ENCODE measurements at regions not wholly inside any gene's neighbourhood (a gene's known extent, or its start where the extent isn't known, plus 50 kb on each side); places are given as distances from the start of the nearest gene placed in this dataset.

DNA sequence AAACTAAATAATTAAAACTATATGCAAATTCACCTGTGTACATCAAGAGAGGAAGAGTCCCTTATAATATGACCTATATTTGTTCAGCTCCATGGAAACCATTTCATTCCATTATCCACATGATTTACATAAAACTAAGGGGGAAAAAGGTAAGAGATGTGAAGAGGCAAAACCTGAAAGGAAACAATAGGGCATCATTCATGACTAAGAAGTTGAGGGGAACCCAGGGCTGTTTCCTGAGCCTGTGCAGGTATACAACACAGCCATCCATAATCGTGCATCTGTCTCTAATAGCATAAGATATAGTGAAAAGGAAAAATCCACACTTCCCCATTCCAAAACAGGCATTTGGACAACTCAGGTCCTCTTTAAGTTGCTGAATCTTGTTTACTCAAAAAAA, 151.3 kb downstream of the NR4A2 start:
- Histone ChIP-seq H3K36me3 (ENCODE audit: insufficient read depth) (no peaks in the 10 kb centered on the region), H3K9me2 (ENCODE audit: insufficient read depth) (no peaks in the 10 kb centered on the region), H3K79me2 (replicated peaks; ENCODE audit: insufficient read depth) (no peaks in the 10 kb centered on the region), H3K4me3 (no peak overlapping the region), H4K20me1 (replicated peaks; ENCODE audit: insufficient read depth) (no peaks in the 10 kb centered on the region), H3K4me1 (ENCODE audit: insufficient read depth) (peaks cover 17% of the 10 kb centered on the region), H2AFZ (no peak overlapping the region), H3K27ac (ENCODE audit: low read depth) (no peak overlapping the region), H3F3A (replicated peaks; ENCODE audit: low read depth) (no peaks in the 10 kb centered on the region), H3K27me3 (ENCODE audit: insufficient read depth) (no peaks in the 10 kb centered on the region), H3K4me2 (no peak overlapping the region)
- H3K4me1 Mint-ChIP-seq = peaks cover 18% of the 10 kb centered on the region; the same call in 2 of the 3 replicates
- DNase-seq (ENCODE audit: low spot score) (peak; percentile 18), ATAC-seq (no peak)
- no peaks in the 10 kb centered on the region for H3K27me3 Mint-ChIP-seq (ENCODE audit: insufficient read depth, low read depth, poor library complexity)
- H3K9me3 Mint-ChIP-seq = no peaks in the 10 kb centered on the region
- no peaks in the 10 kb centered on the region for H3K36me3 Mint-ChIP-seq (ENCODE audit: low read depth)
- H3K4me3 Mint-ChIP-seq = no peak overlapping the region
- TF ChIP-seq, protein P1, sequence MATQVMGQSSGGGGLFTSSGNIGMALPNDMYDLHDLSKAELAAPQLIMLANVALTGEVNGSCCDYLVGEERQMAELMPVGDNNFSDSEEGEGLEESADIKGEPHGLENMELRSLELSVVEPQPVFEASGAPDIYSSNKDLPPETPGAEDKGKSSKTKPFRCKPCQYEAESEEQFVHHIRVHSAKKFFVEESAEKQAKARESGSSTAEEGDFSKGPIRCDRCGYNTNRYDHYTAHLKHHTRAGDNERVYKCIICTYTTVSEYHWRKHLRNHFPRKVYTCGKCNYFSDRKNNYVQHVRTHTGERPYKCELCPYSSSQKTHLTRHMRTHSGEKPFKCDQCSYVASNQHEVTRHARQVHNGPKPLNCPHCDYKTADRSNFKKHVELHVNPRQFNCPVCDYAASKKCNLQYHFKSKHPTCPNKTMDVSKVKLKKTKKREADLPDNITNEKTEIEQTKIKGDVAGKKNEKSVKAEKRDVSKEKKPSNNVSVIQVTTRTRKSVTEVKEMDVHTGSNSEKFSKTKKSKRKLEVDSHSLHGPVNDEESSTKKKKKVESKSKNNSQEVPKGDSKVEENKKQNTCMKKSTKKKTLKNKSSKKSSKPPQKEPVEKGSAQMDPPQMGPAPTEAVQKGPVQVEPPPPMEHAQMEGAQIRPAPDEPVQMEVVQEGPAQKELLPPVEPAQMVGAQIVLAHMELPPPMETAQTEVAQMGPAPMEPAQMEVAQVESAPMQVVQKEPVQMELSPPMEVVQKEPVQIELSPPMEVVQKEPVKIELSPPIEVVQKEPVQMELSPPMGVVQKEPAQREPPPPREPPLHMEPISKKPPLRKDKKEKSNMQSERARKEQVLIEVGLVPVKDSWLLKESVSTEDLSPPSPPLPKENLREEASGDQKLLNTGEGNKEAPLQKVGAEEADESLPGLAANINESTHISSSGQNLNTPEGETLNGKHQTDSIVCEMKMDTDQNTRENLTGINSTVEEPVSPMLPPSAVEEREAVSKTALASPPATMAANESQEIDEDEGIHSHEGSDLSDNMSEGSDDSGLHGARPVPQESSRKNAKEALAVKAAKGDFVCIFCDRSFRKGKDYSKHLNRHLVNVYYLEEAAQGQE (IDR thresholded peaks at IDR 0.05; ENCODE audit: unreplicated experiment) = no peak
- TF ChIP-seq EZH2 (IDR thresholded peaks at IDR 0.05; ENCODE audit: low read depth, unreplicated experiment) = no peak
- no peak for TF ChIP-seq CREB1 (CRISPR knock-in tag; IDR thresholded peaks at IDR 0.05; ENCODE audit: low read depth)
- TF ChIP-seq, protein P2, sequence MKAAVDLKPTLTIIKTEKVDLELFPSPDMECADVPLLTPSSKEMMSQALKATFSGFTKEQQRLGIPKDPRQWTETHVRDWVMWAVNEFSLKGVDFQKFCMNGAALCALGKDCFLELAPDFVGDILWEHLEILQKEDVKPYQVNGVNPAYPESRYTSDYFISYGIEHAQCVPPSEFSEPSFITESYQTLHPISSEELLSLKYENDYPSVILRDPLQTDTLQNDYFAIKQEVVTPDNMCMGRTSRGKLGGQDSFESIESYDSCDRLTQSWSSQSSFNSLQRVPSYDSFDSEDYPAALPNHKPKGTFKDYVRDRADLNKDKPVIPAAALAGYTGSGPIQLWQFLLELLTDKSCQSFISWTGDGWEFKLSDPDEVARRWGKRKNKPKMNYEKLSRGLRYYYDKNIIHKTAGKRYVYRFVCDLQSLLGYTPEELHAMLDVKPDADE (IDR thresholded peaks at IDR 0.05) = no peak
- TF ChIP-seq STAT1 (IDR thresholded peaks at IDR 0.05; ENCODE audit: unreplicated experiment) = no peak
- TF ChIP-seq POLR2AphosphoS5 (IDR thresholded peaks at IDR 0.05; ENCODE audit: low read depth) = no peak
- no peak for TF ChIP-seq ZNF331 (CRISPR knock-in tag; IDR thresholded peaks at IDR 0.05; ENCODE audit: low read depth)
- no peak for TF ChIP-seq JUNB (IDR thresholded peaks at IDR 0.05; ENCODE audit: unreplicated experiment)
- no peak for TF ChIP-seq EZH2phosphoT487 (IDR thresholded peaks at IDR 0.05; ENCODE audit: unreplicated experiment)
- TF ChIP-seq, protein P3, sequence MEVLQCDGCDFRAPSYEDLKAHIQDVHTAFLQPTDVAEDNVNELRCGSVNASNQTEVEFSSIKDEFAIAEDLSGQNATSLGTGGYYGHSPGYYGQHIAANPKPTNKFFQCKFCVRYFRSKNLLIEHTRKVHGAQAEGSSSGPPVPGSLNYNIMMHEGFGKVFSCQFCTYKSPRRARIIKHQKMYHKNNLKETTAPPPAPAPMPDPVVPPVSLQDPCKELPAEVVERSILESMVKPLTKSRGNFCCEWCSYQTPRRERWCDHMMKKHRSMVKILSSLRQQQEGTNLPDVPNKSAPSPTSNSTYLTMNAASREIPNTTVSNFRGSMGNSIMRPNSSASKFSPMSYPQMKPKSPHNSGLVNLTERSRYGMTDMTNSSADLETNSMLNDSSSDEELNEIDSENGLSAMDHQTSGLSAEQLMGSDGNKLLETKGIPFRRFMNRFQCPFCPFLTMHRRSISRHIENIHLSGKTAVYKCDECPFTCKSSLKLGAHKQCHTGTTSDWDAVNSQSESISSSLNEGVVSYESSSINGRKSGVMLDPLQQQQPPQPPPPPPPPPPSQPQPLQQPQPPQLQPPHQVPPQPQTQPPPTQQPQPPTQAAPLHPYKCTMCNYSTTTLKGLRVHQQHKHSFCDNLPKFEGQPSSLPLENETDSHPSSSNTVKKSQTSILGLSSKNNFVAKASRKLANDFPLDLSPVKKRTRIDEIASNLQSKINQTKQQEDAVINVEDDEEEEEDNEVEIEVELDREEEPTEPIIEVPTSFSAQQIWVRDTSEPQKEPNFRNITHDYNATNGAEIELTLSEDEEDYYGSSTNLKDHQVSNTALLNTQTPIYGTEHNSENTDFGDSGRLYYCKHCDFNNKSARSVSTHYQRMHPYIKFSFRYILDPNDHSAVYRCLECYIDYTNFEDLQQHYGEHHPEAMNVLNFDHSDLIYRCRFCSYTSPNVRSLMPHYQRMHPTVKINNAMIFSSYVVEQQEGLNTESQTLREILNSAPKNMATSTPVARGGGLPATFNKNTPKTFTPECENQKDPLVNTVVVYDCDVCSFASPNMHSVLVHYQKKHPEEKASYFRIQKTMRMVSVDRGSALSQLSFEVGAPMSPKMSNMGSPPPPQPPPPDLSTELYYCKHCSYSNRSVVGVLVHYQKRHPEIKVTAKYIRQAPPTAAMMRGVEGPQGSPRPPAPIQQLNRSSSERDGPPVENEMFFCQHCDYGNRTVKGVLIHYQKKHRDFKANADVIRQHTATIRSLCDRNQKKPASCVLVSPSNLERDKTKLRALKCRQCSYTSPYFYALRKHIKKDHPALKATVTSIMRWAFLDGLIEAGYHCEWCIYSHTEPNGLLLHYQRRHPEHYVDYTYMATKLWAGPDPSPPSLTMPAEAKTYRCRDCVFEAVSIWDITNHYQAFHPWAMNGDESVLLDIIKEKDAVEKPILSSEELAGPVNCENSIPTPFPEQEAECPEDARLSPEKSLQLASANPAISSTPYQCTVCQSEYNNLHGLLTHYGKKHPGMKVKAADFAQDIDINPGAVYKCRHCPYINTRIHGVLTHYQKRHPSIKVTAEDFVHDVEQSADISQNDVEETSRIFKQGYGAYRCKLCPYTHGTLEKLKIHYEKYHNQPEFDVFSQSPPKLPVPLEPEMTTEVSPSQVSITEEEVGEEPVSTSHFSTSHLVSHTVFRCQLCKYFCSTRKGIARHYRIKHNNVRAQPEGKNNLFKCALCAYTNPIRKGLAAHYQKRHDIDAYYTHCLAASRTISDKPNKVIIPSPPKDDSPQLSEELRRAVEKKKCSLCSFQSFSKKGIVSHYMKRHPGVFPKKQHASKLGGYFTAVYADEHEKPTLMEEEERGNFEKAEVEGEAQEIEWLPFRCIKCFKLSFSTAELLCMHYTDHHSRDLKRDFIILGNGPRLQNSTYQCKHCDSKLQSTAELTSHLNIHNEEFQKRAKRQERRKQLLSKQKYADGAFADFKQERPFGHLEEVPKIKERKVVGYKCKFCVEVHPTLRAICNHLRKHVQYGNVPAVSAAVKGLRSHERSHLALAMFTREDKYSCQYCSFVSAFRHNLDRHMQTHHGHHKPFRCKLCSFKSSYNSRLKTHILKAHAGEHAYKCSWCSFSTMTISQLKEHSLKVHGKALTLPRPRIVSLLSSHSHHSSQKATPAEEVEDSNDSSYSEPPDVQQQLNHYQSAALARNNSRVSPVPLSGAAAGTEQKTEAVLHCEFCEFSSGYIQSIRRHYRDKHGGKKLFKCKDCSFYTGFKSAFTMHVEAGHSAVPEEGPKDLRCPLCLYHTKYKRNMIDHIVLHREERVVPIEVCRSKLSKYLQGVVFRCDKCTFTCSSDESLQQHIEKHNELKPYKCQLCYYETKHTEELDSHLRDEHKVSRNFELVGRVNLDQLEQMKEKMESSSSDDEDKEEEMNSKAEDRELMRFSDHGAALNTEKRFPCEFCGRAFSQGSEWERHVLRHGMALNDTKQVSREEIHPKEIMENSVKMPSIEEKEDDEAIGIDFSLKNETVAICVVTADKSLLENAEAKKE (CRISPR knock-in tag; IDR thresholded peaks at IDR 0.05) = no peak
- TF ChIP-seq ZNF114 (CRISPR knock-in tag; IDR thresholded peaks at IDR 0.05) = no peak
- TF ChIP-seq, protein P4, sequence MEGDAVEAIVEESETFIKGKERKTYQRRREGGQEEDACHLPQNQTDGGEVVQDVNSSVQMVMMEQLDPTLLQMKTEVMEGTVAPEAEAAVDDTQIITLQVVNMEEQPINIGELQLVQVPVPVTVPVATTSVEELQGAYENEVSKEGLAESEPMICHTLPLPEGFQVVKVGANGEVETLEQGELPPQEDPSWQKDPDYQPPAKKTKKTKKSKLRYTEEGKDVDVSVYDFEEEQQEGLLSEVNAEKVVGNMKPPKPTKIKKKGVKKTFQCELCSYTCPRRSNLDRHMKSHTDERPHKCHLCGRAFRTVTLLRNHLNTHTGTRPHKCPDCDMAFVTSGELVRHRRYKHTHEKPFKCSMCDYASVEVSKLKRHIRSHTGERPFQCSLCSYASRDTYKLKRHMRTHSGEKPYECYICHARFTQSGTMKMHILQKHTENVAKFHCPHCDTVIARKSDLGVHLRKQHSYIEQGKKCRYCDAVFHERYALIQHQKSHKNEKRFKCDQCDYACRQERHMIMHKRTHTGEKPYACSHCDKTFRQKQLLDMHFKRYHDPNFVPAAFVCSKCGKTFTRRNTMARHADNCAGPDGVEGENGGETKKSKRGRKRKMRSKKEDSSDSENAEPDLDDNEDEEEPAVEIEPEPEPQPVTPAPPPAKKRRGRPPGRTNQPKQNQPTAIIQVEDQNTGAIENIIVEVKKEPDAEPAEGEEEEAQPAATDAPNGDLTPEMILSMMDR (conservative IDR thresholded peaks at IDR 0.05; ENCODE audit: low read depth in 2 of 2) = no peak
- H3K27ac Mint-ChIP-seq = no peak overlapping the region; the same call in 1 of the 2 replicates

All from GM23338 (cell line).